ENCODE measurements at regions not wholly inside any gene's neighbourhood (a gene's known extent, or its start where the extent isn't known, plus 50 kb on each side); places are given as distances from the start of the nearest gene placed in this dataset.

DNA sequence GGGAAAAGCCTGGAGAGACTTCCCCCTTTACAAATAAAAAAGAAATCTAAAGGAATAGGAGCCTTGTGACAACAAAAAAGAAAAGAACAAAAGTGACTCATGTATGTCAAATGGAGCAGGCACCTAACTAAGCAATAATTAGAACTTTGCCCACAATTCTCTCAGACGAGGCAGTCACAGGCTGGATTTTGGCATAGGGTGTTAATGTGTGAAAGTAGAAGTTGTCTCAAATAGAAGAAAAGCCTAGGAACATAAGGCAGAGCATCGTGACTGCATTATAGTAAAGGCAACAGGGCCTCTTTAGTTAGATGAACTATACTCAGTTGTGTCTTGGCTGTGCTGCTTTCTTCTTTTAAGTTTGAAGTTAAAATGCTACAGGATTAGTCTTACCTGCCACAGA is 219.9 kb upstream of the TMEM161B start:
- FAIRE-seq (no peak), DNase-seq (ENCODE audit: insufficient read length, low spot score) (no peak)

DNA sequence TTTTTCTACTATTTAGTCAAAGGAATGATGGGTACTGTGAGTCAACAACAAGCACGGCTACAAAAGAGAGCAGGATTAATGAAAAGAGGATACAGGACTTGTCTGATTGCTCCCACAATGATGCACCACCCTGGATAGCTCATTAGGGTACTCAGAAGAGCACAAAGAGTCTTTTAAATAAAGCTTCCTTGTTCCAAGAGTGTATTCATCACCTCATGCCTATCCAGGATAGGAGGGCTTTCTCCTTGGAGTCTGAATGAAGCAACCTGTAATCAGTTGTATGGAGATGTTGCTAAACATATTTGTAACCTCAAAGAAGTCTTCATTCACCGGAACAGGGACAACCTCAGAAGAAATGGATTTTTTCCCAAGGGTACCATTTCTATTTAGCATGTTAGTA is 219.5 kb upstream of the TMEM161B start:
- DNase-seq (ENCODE audit: insufficient read length, low spot score) = no peak
- FAIRE-seq = no peak
- no peak for TF ChIP-seq CTCF (IDR thresholded peaks at IDR 0.05; ENCODE audit: insufficient read depth, missing control alignments)

More for the DNA sequence above, 219.9 kb upstream of the TMEM161B start:
- TF ChIP-seq CTCF (IDR thresholded peaks at IDR 0.05; ENCODE audit: insufficient read depth, missing control alignments) = no peak

DNA sequence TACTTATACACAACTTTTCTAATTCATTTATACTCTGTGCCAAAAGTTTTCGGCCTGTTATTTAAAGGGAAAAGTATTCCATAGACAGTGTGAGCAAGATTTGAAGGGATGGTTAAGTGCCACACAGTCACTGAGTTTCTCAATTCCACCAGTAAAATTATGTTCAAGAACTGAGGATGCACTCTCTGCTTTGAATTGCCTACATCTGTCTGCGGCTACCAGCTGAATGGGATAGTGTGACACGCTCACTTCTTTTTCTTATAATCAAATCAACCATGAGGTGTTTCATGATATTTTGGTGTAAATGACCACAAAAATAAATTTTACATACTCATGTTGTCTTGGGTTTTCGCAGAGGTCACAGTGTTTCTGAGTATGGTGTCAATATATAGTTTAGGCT is 218.4 kb upstream of the TMEM161B start:
- FAIRE-seq (no peak), DNase-seq (ENCODE audit: insufficient read length, low spot score) (no peak)
- TF ChIP-seq CTCF (IDR thresholded peaks at IDR 0.05; ENCODE audit: insufficient read depth, missing control alignments) = no peak

DNA sequence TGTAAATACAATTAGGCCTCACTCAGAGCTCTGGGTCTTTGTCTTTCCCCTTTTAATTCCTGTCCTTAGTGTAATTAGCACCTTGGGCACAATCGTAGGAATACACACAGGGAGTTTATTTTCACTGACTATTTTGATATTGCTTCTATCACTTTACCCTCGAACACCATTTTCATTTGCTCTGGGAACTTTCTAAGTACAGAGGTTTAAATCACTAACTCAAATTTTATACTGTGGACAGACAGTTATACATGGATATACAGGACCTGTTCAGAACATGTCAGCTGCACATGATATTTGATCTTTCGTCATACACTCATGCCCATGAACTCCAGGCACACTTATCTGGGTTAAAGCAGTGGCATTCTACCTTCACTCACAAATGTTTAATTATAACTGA is 217.8 kb upstream of the TMEM161B start:
- DNase-seq (ENCODE audit: insufficient read length, low spot score) (no peak), FAIRE-seq (no peak)
- no peak for TF ChIP-seq CTCF (IDR thresholded peaks at IDR 0.05; ENCODE audit: insufficient read depth, missing control alignments)

DNA sequence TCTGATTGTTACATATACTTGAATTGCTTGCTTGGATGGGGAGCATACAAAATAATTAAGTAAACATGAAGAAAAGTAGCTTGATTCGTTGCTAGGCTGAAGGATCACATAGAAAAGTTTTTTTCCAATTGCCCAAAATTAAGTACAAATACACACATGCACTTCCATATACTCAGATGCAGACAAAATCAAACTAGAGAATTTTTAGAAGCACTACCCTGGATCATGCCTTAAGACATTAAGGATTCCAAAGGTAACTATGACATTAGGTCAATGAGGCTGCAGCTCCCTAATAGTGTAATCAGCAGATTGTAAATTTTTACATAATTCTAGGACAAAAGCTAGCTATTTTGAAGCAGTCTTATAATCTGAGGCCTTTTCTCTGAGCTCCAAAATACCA is 216.9 kb upstream of the TMEM161B start:
- no peak for TF ChIP-seq CTCF (IDR thresholded peaks at IDR 0.05; ENCODE audit: insufficient read depth, missing control alignments)
- FAIRE-seq (no peak), DNase-seq (ENCODE audit: insufficient read length, low spot score) (no peak)

- DNase-seq (ENCODE audit: insufficient read length, low spot score) = no peak
- no peak for TF ChIP-seq CTCF (IDR thresholded peaks at IDR 0.05; ENCODE audit: insufficient read depth, missing control alignments)
- FAIRE-seq = no peak
Measured at GRCh38 chr5:88483964-88484672, 215.5 kb upstream of the TMEM161B start.

GRCh38 chr5:88480801-88481499 is 212.3 kb upstream of the TMEM161B start:
- no peak for TF ChIP-seq CTCF (IDR thresholded peaks at IDR 0.05; ENCODE audit: insufficient read depth, missing control alignments)
- FAIRE-seq (no peak), DNase-seq (ENCODE audit: insufficient read length, low spot score) (no peak)
